SK-N-SH treated with all-trans-retinoic acid at 6 μM for 48 hours (cell line): ENCODE measurements at regions not wholly inside any gene's neighbourhood (a gene's known extent, or its start where the extent isn't known, plus 50 kb on each side); places are given as distances from the start of the nearest gene placed in this dataset.

Experiments
- ATAC-seq: fragments of 200-7000 bp; cut with Tn5 transposase; 3 replicates; pipeline ENCODE4 v1.9.1; 2020; ENCODE audit warnings: mild to moderate bottlenecking, moderate library complexity
- ARNTL ChIP-seq: fragments of 450-650 bp; formaldehyde crosslinking; IDR thresholded peaks from 2 replicates; pipeline ENCODE4 v1.5.0; 2020; ENCODE audit warnings: low read depth, mild to moderate bottlenecking, moderate library complexity, borderline replicate concordance
- BACH2 ChIP-seq: fragments of 250-450 bp; sonication (Bioruptor Pico); IDR thresholded peaks from 2 replicates; pipeline ENCODE4 v1.9.0; 2021; ENCODE audit warnings: mild to moderate bottlenecking, borderline replicate concordance
- CSDC2 ChIP-seq: fragments of 250-450 bp; sonication (Bioruptor Pico); IDR thresholded peaks from 2 replicates; pipeline ENCODE4 v1.5.0; 2020; ENCODE audit warnings: mild to moderate bottlenecking, moderate library complexity
- ESRRG ChIP-seq: fragments of 250-450 bp; sonication (Bioruptor Pico); IDR thresholded peaks from 2 replicates; pipeline ENCODE4 v1.6.1; 2021; ENCODE audit warnings: mild to moderate bottlenecking
- GLIS3 ChIP-seq: fragments of 250-450 bp; sonication (Bioruptor Pico); IDR thresholded peaks from 2 replicates; pipeline ENCODE4 v1.5.0; 2020; ENCODE audit warnings: mild to moderate bottlenecking, moderate library complexity
- ISL1 ChIP-seq: fragments of 250-450 bp; sonication (Bioruptor Pico); IDR thresholded peaks from 2 replicates; pipeline ENCODE4 v2.1.2; 2022; ENCODE audit warnings: mild to moderate bottlenecking, moderate library complexity
- OSR1 ChIP-seq: fragments of 250-450 bp; sonication (Bioruptor Pico); IDR thresholded peaks from 2 replicates; pipeline ENCODE4 v1.8.0; 2022; ENCODE audit warnings: moderate library complexity, mild to moderate bottlenecking, inconsistent platforms
- PPARA ChIP-seq: fragments of 250-450 bp; sonication (Bioruptor Pico); IDR thresholded peaks from 2 replicates; pipeline ENCODE4 v1.5.0; 2020; ENCODE audit warnings: mild to moderate bottlenecking, borderline replicate concordance
- RARB ChIP-seq: fragments of 250-450 bp; sonication (Bioruptor Pico); IDR thresholded peaks from 2 replicates; pipeline ENCODE4 v1.8.0; 2021; ENCODE audit warnings: mild to moderate bottlenecking, moderate library complexity
- SNAI2 ChIP-seq: fragments of 250-450 bp; sonication (Bioruptor Pico); IDR thresholded peaks from 2 replicates; pipeline ENCODE4 v1.5.0; 2020; ENCODE audit warnings: mild to moderate bottlenecking, moderate library complexity
- TCF4 ChIP-seq: fragments of 250-450 bp; sonication (Bioruptor Pico); IDR thresholded peaks from 2 replicates; pipeline ENCODE4 v1.8.0; 2021; ENCODE audit warnings: mild to moderate bottlenecking, moderate library complexity, borderline replicate concordance
- TOX ChIP-seq: fragments of 250-450 bp; sonication (Bioruptor Pico); IDR thresholded peaks from 2 replicates; pipeline ENCODE4 v1.8.0; 2021; ENCODE audit warnings: mild to moderate bottlenecking, moderate library complexity, borderline replicate concordance
- ZC3H10 ChIP-seq: fragments of 250-450 bp; sonication (Bioruptor Pico); IDR thresholded peaks from 2 replicates; pipeline ENCODE4 v1.5.1; 2021; ENCODE audit warnings: mild to moderate bottlenecking, moderate library complexity
- ZFP30 ChIP-seq: fragments of 450-650 bp; formaldehyde crosslinking; IDR thresholded peaks from 2 replicates; pipeline ENCODE4 v1.5.0; 2022; ENCODE audit warnings: mild to moderate bottlenecking, moderate library complexity
- ZNF565 ChIP-seq: fragments of 450-650 bp; formaldehyde crosslinking; conservative IDR thresholded peaks from 2 replicates; pipeline ENCODE4 v1.5.0; 2020; ENCODE audit warnings: low read depth, mild to moderate bottlenecking, moderate library complexity
- ZNF70 ChIP-seq: fragments of 450-650 bp; formaldehyde crosslinking; IDR thresholded peaks from 2 replicates; pipeline ENCODE4 v1.5.0; 2020; ENCODE audit warnings: mild to moderate bottlenecking, moderate library complexity
- ZNF8 ChIP-seq: fragments of 450-650 bp; formaldehyde crosslinking; IDR thresholded peaks from 2 replicates; pipeline ENCODE4 v1.5.0; 2020; ENCODE audit warnings: mild to moderate bottlenecking, moderate library complexity
- TF ChIP-seq, protein P1 (sequence below): fragments of 250-450 bp; sonication (Bioruptor Pico); IDR thresholded peaks from 2 replicates; pipeline ENCODE4 v1.5.0; 2020; ENCODE audit warnings: mild to moderate bottlenecking, moderate library complexity
- TF ChIP-seq, protein P2 (sequence below): fragments of 250-450 bp; sonication (Bioruptor Pico); IDR thresholded peaks from 2 replicates; pipeline ENCODE4 v1.8.0; 2021; ENCODE audit warnings: low read depth, mild to moderate bottlenecking, moderate library complexity, borderline replicate concordance
- TF ChIP-seq, protein P3 (sequence below): fragments of 250-450 bp; sonication (Bioruptor Pico); IDR thresholded peaks from 2 replicates; pipeline ENCODE4 v1.5.1; 2020; ENCODE audit warnings: low read depth, mild to moderate bottlenecking, moderate library complexity
- TF ChIP-seq, protein P4 (sequence below): fragments of 250-450 bp; sonication (Bioruptor Pico); IDR thresholded peaks from 2 replicates; pipeline ENCODE4 v1.8.0; 2020; ENCODE audit warnings: mild to moderate bottlenecking, moderate library complexity, borderline replicate concordance

DNA sequence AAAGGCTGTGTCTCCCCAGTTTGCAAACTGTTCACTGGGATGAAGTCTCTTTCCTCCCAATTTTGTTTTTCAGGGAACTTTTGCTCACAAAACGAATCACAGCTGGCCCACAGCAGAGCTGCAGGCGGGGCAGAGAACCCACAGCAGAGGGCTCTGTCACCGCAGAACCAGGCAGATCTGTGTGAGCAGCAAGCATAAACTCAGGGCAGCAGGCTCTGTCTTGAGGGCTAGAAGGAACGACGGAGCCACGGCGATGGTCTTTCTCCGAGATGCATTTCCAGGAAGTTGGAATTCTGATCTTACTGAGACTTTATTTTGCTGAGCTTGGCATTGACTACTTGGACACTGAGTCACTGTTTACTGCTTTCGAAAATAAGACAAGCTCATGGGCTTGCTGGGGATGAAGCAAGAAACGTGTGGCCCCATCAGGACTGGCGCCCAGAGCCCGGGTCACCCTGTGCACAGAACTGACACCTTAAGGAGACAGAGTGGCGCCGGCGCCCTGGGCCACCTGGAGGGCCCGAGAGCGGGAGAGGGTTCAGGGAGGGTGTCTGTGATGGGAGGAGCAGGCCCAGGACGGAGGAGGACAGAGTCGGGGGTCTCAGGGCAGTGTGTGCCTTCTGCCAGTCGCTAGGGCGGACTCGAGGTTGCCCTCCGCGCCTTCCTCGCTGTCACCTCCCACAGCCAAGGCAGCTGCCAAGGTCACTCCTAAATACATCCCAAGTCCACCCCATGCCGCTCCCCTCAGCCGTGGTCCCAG, 106.3 kb upstream of the NXT1 start:
- ATAC-seq = peak; percentile 60
- TF ChIP-seq GLIS3 (no peak), ESRRG (CRISPR knock-in tag) (no peak), ARNTL (CRISPR knock-in tag) (no peak), CSDC2 (no peak), ZNF70 (CRISPR knock-in tag) (no peak), BACH2 (CRISPR knock-in tag) (no peak), PPARA (CRISPR knock-in tag) (no peak), ZNF8 (no peak), ISL1 (no peak), TCF4 (CRISPR knock-in tag) (no peak), RARB (CRISPR knock-in tag) (no peak), TOX (no peak), SNAI2 (CRISPR knock-in tag) (no peak), ZFP30 (CRISPR knock-in tag) (no peak), ZNF565 (CRISPR knock-in tag) (no peak), ZC3H10 (no peak), OSR1 (no peak)
- TF ChIP-seq, protein P1, sequence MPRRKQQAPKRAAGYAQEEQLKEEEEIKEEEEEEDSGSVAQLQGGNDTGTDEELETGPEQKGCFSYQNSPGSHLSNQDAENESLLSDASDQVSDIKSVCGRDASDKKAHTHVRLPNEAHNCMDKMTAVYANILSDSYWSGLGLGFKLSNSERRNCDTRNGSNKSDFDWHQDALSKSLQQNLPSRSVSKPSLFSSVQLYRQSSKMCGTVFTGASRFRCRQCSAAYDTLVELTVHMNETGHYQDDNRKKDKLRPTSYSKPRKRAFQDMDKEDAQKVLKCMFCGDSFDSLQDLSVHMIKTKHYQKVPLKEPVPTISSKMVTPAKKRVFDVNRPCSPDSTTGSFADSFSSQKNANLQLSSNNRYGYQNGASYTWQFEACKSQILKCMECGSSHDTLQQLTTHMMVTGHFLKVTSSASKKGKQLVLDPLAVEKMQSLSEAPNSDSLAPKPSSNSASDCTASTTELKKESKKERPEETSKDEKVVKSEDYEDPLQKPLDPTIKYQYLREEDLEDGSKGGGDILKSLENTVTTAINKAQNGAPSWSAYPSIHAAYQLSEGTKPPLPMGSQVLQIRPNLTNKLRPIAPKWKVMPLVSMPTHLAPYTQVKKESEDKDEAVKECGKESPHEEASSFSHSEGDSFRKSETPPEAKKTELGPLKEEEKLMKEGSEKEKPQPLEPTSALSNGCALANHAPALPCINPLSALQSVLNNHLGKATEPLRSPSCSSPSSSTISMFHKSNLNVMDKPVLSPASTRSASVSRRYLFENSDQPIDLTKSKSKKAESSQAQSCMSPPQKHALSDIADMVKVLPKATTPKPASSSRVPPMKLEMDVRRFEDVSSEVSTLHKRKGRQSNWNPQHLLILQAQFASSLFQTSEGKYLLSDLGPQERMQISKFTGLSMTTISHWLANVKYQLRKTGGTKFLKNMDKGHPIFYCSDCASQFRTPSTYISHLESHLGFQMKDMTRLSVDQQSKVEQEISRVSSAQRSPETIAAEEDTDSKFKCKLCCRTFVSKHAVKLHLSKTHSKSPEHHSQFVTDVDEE (CRISPR knock-in tag) = no peak
- TF ChIP-seq, protein P2, sequence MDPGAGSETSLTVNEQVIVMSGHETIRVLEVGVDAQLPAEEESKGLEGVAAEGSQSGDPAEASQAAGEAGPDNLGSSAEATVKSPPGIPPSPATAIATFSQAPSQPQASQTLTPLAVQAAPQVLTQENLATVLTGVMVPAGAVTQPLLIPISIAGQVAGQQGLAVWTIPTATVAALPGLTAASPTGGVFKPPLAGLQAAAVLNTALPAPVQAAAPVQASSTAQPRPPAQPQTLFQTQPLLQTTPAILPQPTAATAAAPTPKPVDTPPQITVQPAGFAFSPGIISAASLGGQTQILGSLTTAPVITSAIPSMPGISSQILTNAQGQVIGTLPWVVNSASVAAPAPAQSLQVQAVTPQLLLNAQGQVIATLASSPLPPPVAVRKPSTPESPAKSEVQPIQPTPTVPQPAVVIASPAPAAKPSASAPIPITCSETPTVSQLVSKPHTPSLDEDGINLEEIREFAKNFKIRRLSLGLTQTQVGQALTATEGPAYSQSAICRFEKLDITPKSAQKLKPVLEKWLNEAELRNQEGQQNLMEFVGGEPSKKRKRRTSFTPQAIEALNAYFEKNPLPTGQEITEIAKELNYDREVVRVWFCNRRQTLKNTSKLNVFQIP (CRISPR knock-in tag) = no peak
- TF ChIP-seq, protein P3, sequence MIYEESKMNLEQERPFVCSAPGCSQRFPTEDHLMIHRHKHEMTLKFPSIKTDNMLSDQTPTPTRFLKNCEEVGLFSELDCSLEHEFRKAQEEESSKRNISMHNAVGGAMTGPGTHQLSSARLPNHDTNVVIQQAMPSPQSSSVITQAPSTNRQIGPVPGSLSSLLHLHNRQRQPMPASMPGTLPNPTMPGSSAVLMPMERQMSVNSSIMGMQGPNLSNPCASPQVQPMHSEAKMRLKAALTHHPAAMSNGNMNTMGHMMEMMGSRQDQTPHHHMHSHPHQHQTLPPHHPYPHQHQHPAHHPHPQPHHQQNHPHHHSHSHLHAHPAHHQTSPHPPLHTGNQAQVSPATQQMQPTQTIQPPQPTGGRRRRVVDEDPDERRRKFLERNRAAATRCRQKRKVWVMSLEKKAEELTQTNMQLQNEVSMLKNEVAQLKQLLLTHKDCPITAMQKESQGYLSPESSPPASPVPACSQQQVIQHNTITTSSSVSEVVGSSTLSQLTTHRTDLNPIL (CRISPR knock-in tag) = no peak
- TF ChIP-seq, all 23 proteins: peak for 0

DNA sequence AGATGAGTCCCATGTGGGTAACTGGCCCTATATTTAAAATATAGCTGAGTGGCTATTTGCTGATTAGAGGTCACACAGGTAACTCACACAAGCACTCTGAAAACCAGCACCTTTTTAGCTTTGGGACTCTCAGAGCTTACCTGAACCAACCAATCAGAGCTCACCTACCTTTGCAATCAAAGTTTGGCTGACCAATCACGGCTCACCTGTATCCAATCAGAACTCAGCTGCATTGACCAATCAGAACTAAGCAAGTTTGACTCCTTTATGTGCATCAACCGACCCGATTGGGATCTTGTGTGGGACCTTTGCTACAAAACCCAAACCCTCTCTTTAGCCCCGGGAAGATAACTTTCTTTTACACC, 106.8 kb upstream of the NXT1 start:
- TF ChIP-seq CSDC2 = no peak
- TF ChIP-seq, protein P2 (CRISPR knock-in tag) = no peak
- TF ChIP-seq GLIS3 = no peak
- no peak for TF ChIP-seq ZFP30 (CRISPR knock-in tag)
- no peak for TF ChIP-seq ZNF8
- TF ChIP-seq, protein P4, sequence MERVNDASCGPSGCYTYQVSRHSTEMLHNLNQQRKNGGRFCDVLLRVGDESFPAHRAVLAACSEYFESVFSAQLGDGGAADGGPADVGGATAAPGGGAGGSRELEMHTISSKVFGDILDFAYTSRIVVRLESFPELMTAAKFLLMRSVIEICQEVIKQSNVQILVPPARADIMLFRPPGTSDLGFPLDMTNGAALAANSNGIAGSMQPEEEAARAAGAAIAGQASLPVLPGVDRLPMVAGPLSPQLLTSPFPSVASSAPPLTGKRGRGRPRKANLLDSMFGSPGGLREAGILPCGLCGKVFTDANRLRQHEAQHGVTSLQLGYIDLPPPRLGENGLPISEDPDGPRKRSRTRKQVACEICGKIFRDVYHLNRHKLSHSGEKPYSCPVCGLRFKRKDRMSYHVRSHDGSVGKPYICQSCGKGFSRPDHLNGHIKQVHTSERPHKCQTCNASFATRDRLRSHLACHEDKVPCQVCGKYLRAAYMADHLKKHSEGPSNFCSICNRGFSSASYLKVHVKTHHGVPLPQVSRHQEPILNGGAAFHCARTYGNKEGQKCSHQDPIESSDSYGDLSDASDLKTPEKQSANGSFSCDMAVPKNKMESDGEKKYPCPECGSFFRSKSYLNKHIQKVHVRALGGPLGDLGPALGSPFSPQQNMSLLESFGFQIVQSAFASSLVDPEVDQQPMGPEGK (CRISPR knock-in tag) = no peak
- TF ChIP-seq, all 23 proteins: peak for 0
- no peak for ATAC-seq

DNA sequence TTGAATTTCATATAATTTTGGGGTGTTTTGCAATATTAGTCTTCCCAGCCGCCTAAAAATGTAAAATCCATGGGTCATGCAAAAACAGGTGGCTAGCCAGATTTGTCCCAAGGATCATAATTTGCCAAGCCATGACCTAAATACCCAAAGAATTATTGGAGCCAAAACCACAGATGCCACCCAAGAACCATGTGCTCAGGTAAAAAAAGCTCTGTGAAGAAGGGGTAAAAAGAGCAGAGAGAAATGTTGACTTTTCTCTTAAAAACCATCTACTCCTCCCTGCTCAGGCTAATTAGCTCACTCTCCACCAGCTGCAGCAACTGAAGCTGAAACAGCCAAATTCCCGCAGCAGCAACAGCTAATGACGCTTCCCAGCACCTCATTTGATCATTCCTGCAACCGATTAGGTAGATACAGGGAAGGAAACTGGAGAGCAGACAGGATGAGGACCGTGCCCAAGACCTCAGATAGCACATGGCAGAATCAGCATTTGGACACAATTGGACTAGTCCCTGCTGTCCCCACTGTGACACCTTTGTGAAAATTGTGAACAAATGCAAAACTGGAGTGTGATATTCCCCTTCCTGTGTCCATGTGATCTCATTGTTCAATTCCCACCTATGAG, 107.9 kb upstream of the NXT1 start:
- no peak for ATAC-seq
- no peak for TF ChIP-seq ESRRG (CRISPR knock-in tag)
